Trophoblast cell (in vitro differentiated cells and primary cell): ENCODE measurements at regions not wholly inside any gene's neighbourhood (a gene's known extent, or its start where the extent isn't known, plus 50 kb on each side); places are given as distances from the start of the nearest gene placed in this dataset.

Experiments used
- DNase-seq, 2 donors: peaks; one replicate each; pipeline ENCODE4 v3.0.0-alpha.2; 2016
- H2AFZ ChIP-seq: 2 replicates; pipeline ENCODE4 v1.6.1; 2013; ENCODE audit warnings: low read length, moderate library complexity, mild to moderate bottlenecking; ENCODE audit not compliant: insufficient read depth, poor library complexity
- H2AK5ac ChIP-seq: 2 replicates; pipeline ENCODE4 v1.6.1; 2013; ENCODE audit warnings: mild to moderate bottlenecking, low read length
- H2BK120ac ChIP-seq: 2 replicates; pipeline ENCODE4 v1.6.1; 2013; ENCODE audit warnings: low read length, mild to moderate bottlenecking, moderate library complexity; ENCODE audit not compliant: insufficient read depth, poor library complexity
- H2BK12ac ChIP-seq: 2 replicates; pipeline ENCODE4 v1.6.1; 2013; ENCODE audit warnings: mild to moderate bottlenecking, low read length, moderate library complexity
- H2BK5ac ChIP-seq: 2 replicates; pipeline ENCODE4 v1.6.1; 2013; ENCODE audit warnings: low read length, low read depth, moderate library complexity, mild to moderate bottlenecking; ENCODE audit not compliant: poor library complexity
- H3K14ac ChIP-seq: 2 replicates; pipeline ENCODE4 v1.6.1; 2013; ENCODE audit warnings: mild to moderate bottlenecking, low read length
- H3K18ac ChIP-seq: 2 replicates; pipeline ENCODE4 v1.6.1; 2013; ENCODE audit warnings: mild to moderate bottlenecking, low read length
- H3K23ac ChIP-seq: 2 replicates; pipeline ENCODE4 v1.6.1; 2013; ENCODE audit warnings: low read length
- H3K27ac ChIP-seq: 2 replicates; pipeline ENCODE4 v1.5.1; 2013; ENCODE audit warnings: low read depth, mild to moderate bottlenecking, inconsistent platforms, low read length, moderate library complexity
- H3K27me3 ChIP-seq: 2 replicates; pipeline ENCODE4 v1.6.1; 2013; ENCODE audit warnings: inconsistent platforms, mild to moderate bottlenecking, low read length, moderate library complexity; ENCODE audit not compliant: insufficient read depth
- H3K36me3 ChIP-seq, 2 experiments: 1 replicate in 1 of 2; 2 replicates in 1 of 2; pipeline ENCODE4 v1.6.1; 2013; ENCODE audit warnings: low read length in 2 of 2, mild to moderate bottlenecking in 2 of 2, moderate library complexity in 1 of 2; ENCODE audit not compliant: insufficient read depth in 2 of 2, control insufficient read depth in 1 of 2
- H3K4ac ChIP-seq: 2 replicates; pipeline ENCODE4 v1.6.1; 2013; ENCODE audit warnings: low read depth, mild to moderate bottlenecking, low read length, moderate library complexity
- H3K4me1 ChIP-seq, 2 experiments: 1 replicate in 1 of 2; 2 replicates in 1 of 2; pipeline ENCODE4 v1.6.1; 2013; ENCODE audit warnings: low read length in 2 of 2, mild to moderate bottlenecking in 2 of 2, moderate library complexity in 1 of 2; ENCODE audit not compliant: insufficient read depth in 2 of 2, control insufficient read depth in 1 of 2
- H3K4me2 ChIP-seq: 2 replicates; pipeline ENCODE4 v1.6.1; 2013; ENCODE audit warnings: inconsistent platforms, mild to moderate bottlenecking, low read length, moderate library complexity
- H3K4me3 ChIP-seq: 2 replicates; pipeline ENCODE4 v1.5.1; 2013; ENCODE audit warnings: mild to moderate bottlenecking, low read depth, low read length, inconsistent platforms
- H3K79me1 ChIP-seq: one replicate; pipeline ENCODE4 v1.6.1; 2013; ENCODE audit warnings: low read length
- H3K79me2 ChIP-seq: 2 replicates; pipeline ENCODE4 v1.6.1; 2013; ENCODE audit warnings: low read length, mild to moderate bottlenecking; ENCODE audit not compliant: control insufficient read depth, insufficient read depth, poor library complexity
- H3K9ac ChIP-seq: 2 replicates; pipeline ENCODE4 v1.6.1; 2013; ENCODE audit warnings: mild to moderate bottlenecking, low read length
- H3K9me3 ChIP-seq: 2 replicates; pipeline ENCODE4 v1.6.1; 2013; ENCODE audit warnings: low read depth, mild to moderate bottlenecking, control low read depth, inconsistent platforms, low read length; ENCODE audit not compliant: insufficient read depth
- H4K12ac ChIP-seq: 2 replicates; pipeline ENCODE4 v1.6.1; 2013; ENCODE audit warnings: low read depth, mild to moderate bottlenecking, low read length, moderate library complexity
- H4K8ac ChIP-seq: 2 replicates; pipeline ENCODE4 v1.6.1; 2013; ENCODE audit warnings: low read depth, mild to moderate bottlenecking, low read length, moderate library complexity
- H4K91ac ChIP-seq: one replicate; pipeline ENCODE4 v1.6.1; 2013; ENCODE audit warnings: low read depth, mild to moderate bottlenecking, low read length, moderate library complexity
- WGBS: extraction: QIAGEN DNeasy Blood & Tissue Kit; methylation state at CpG from one replicate; pipeline ENCODE4 v1.1.7; 2013; ENCODE audit warnings: missing lambda C conversion rate; ENCODE audit not compliant: insufficient read length, insufficient coverage; ENCODE audit errors: extremely low coverage; 5-methylcytosine and 5-hydroxymethylcytosine counted together

- Histone ChIP-seq H2BK12ac (no peak overlapping the region), H4K91ac (no peak overlapping the region), H3K79me1 (no peaks in the 10 kb centered on the region), H3K4me1 (no peaks in the 10 kb centered on the region), H4K12ac (no peak overlapping the region), H3K23ac (no peak overlapping the region), H3K36me3 (no peaks in the 10 kb centered on the region), H3K4ac (no peak overlapping the region), H3K4me2 (no peak overlapping the region), H3K18ac (no peak overlapping the region), H3K9ac (no peak overlapping the region), H3K14ac (no peak overlapping the region), H3K9me3 (no peaks in the 10 kb centered on the region), H2AFZ (no peak overlapping the region), H3K4me3 (no peak overlapping the region), H3K79me2 (no peaks in the 10 kb centered on the region), H2BK120ac (no peak overlapping the region), H2AK5ac (no peak overlapping the region), H4K8ac (no peak overlapping the region), H2BK5ac (no peak overlapping the region), H3K27ac (no peak overlapping the region), H3K27me3 (no peaks in the 10 kb centered on the region)
- no peak for DNase-seq
- no CpG with 5 or more reads among the region's 5 CpGs for WGBS
Observed at GRCh38 chr14:89660166-89660565, 243.1 kb upstream of the FOXN3 start.

- Histone ChIP-seq H2AFZ (no peak overlapping the region), H4K91ac (no peak overlapping the region), H3K23ac (no peak overlapping the region), H3K79me1 (no peaks in the 10 kb centered on the region), H3K4ac (no peak overlapping the region), H3K4me2 (no peak overlapping the region), H4K12ac (no peak overlapping the region), H3K4me1 (no peaks in the 10 kb centered on the region), H3K36me3 (no peaks in the 10 kb centered on the region), H3K79me2 (no peaks in the 10 kb centered on the region), H3K27ac (no peak overlapping the region), H3K27me3 (no peaks in the 10 kb centered on the region), H2BK120ac (no peak overlapping the region), H3K4me3 (no peak overlapping the region), H2AK5ac (no peak overlapping the region), H3K9me3 (no peaks in the 10 kb centered on the region), H3K9ac (peak overlapping the region; percentile 2), H3K14ac (no peak overlapping the region), H2BK5ac (no peak overlapping the region), H3K18ac (no peak overlapping the region), H2BK12ac (no peak overlapping the region), H4K8ac (no peak overlapping the region)
- no peak for DNase-seq
- WGBS = no CpG with 5 or more reads among the region's 7 CpGs
Observed at GRCh38 chr14:89658977-89659670, 242.1 kb upstream of the FOXN3 start.

- no CpG with 5 or more reads among the region's 1 CpG for WGBS
Observed at GRCh38 chr14:89657014-89657413, 240.0 kb upstream of the FOXN3 start.

GRCh38 chr14:89654998-89655397, 238.0 kb upstream of the FOXN3 start:
- Histone ChIP-seq H3K4ac (no peak overlapping the region), H3K14ac (no peak overlapping the region), H3K79me1 (no peaks in the 10 kb centered on the region), H2BK5ac (no peak overlapping the region), H3K4me3 (no peak overlapping the region), H2BK12ac (no peak overlapping the region), H2AK5ac (no peak overlapping the region), H4K12ac (no peak overlapping the region), H3K23ac (no peak overlapping the region), H3K4me2 (no peak overlapping the region), H3K4me1 (no peaks in the 10 kb centered on the region), H4K91ac (no peak overlapping the region), H4K8ac (no peak overlapping the region), H2BK120ac (no peak overlapping the region), H3K36me3 (no peaks in the 10 kb centered on the region), H3K27ac (no peak overlapping the region), H2AFZ (no peak overlapping the region), H3K9ac (no peak overlapping the region), H3K18ac (no peak overlapping the region), H3K27me3 (no peaks in the 10 kb centered on the region), H3K9me3 (no peaks in the 10 kb centered on the region), H3K79me2 (no peaks in the 10 kb centered on the region)
- WGBS = no CpG with 5 or more reads among the region's 1 CpG
- DNase-seq = no peak

More at GRCh38 chr14:89657014-89657413, 240.0 kb upstream of the FOXN3 start:
- no peak overlapping the region for H4K12ac ChIP-seq
- no peaks in the 10 kb centered on the region for H3K79me2 ChIP-seq
- H3K79me1 ChIP-seq = no peaks in the 10 kb centered on the region
- H2AFZ ChIP-seq = no peak overlapping the region
- no peaks in the 10 kb centered on the region for H3K27me3 ChIP-seq
- H3K18ac ChIP-seq = no peak overlapping the region
- no peak overlapping the region for H3K27ac ChIP-seq
- no peak overlapping the region for H3K14ac ChIP-seq
- H2AK5ac ChIP-seq = no peak overlapping the region
- H4K8ac ChIP-seq = no peak overlapping the region
- no peaks in the 10 kb centered on the region for H3K36me3 ChIP-seq
- no peak overlapping the region for H2BK5ac ChIP-seq
- H2BK120ac ChIP-seq = no peak overlapping the region
- H4K91ac ChIP-seq = no peak overlapping the region
- H3K4me1 ChIP-seq = no peaks in the 10 kb centered on the region
- H3K9me3 ChIP-seq = no peaks in the 10 kb centered on the region
- H3K4ac ChIP-seq = no peak overlapping the region
- no peak overlapping the region for H3K23ac ChIP-seq
- H3K4me2 ChIP-seq = no peak overlapping the region
- no peak overlapping the region for H2BK12ac ChIP-seq
- no peak for DNase-seq
- no peak overlapping the region for H3K9ac ChIP-seq
- no peak overlapping the region for H3K4me3 ChIP-seq
